Eye (tissue), 1 donor: ENCODE measurements at regions not wholly inside any gene's neighbourhood (a gene's known extent, or its start where the extent isn't known, plus 50 kb on each side); places are given as distances from the start of the nearest gene placed in this dataset.
"Not testable (repeated sequence)": the region's sequence is repeated elsewhere in the genome, so short reads cannot be mapped to it uniquely, and the experiment has no call there.

Experiments used
- DNase-seq: peaks from one replicate; pipeline ENCODE4 v3.0.0-alpha.2; 2015

DNA sequence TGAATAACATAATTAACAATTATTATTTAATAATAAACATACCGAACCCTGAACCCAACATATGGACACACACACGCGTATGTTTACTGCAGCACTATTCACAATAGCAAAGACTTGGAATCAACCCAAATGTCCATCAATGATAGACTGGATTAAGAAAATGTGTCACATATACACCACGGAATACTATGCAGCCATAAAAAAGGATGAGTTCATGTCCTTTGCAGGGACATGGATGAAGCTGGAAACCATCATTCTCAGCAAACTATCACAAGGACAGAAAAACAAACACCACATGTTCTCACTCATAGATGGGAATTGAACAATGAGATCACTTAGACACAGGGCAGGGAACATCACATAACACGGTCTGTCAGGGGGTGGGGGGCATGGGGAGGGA, 333.5 kb downstream of the KIF20B start:
- not testable (repeated sequence) for DNase-seq

DNA sequence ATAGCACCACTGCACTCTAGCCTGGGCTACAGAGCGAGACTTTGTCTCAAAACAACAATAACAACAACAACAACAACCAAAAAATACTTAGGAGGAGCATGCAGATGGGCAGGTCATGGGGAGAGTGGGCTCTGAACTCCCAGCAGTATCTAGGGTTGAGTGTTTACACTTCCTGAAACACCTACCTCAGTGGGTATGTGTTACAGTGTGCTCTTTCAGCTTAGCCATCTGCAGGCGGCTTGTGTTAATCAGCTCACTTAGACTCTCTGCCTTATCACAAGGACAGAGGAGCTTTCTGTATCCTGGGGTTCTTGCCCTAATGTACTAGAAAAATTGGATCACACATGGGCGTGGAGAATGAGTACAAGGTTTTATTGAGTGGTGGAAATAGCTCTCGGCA, 340.2 kb downstream of the KIF20B start:
- no peak for DNase-seq

DNA sequence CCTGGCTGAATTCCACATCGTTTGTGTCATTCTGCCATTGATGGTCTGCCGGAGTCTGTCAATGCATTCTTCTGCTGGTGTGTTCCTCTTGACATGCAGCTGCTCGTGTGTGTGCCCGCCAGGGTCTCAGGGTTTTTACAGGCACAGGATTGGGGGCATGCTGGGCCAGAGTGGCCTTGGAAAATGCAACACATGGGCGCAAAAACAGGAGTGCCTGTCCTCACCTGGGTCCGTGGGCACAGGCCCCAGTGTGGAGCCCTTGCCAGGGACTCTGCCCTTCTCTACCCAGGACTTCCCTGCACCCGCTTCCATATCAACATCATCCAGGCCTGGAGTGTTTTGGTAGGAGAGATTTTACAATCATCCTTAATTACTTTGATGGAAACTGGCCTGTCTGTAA, 340.7 kb downstream of the KIF20B start:
- no peak for DNase-seq

DNA sequence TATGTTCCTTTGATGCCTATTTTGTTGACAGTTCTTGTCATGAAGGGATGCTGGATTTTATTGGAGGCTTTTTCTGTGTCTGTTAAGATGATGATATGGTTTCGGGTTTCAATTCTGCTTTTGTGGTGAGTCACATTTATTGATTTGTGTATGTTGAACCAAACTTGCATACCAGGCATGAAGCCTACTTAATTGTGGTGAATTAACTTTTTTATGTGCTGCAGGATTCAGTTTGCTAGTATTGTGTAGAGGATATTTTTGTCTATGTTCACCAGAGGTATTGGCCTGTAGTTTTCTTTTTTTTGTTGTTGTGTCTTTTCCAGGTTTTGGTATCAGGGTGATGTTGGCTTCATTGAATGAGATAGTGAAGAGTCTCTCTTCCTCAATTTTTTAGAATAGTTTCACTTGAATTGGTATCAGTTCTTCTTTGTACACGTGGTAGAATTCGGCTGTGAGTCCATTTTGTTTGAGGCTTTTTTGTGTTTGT, 345.9 kb downstream of the KIF20B start:
- DNase-seq, result no peak

DNA sequence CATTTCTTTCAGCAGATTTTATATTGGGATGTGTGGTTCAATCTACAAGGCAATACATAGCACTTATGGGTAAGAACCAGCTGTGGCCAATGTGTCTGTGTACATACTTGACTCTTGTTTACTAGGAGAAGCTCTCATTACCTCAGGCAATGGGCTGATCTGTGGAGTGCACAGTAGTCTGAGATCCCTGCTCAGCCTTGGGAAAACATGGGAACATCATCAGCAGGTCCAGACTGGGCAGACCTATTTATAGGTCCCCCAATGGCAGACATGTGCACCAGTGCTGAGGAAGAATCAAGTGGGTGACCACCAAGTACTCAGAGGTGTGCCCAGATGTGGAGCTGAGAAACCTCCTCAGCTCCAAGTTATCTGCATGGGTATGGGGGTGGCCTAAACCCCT, 349.7 kb downstream of the KIF20B start:
- no peak for DNase-seq

DNA sequence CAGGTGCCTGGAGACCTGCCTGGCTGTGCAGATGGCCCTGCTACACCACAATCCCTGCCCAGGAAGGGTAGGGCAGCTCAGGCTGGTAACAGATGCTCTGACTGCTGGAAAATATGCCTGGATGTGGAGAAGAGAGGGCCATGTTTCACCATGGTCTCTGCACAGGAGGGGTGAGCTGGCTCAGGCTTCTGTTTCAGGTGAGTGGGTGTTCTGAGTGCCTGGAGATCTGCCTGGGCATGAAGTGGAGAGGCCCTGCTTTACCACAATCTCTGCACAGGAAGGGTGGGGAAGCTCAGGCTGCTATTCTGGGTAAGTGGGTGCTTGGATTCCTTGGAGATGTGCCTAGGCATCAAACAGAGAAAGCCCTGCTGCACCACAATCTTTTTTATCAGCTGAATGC, 350.1 kb downstream of the KIF20B start:
- no peak for DNase-seq

DNA sequence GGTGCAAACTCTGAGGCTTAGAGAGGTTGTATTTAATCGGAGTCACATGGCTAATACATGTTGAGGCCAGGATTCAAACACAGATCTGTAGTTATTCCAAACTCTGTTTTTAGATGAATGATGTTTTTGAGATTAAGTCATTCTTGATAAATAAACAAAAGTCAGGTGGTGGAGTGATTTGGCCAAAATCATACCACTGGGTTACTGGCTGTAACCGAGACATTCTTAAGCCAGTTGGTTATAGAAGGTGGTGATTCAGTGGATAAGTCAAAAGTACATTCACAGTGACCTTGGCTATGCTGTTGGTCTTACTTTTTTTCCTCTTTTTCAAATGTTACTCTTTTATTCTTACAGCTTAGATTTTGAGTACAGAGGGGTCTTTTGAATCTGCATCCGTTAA, 361.4 kb downstream of the KIF20B start:
- no peak for DNase-seq

DNA sequence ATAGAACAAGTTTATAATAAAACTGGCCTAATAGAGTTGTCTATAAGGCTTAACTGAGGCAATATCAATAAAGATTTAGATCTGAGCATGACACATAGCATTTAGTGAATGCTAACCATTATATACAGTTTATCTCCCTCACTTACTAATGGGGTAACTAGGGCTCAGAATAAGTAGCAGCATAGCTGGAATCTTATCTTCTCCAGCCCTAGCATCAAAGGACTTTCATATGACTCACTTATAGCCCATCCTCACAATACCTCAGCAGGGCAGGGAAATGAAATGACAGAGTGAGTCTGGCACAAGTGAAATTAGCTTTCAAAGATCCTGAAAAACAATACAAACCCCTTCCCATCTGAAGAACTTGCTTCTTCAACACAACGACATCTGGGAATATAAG, 362.9 kb downstream of the KIF20B start:
- DNase-seq, result no peak

DNA sequence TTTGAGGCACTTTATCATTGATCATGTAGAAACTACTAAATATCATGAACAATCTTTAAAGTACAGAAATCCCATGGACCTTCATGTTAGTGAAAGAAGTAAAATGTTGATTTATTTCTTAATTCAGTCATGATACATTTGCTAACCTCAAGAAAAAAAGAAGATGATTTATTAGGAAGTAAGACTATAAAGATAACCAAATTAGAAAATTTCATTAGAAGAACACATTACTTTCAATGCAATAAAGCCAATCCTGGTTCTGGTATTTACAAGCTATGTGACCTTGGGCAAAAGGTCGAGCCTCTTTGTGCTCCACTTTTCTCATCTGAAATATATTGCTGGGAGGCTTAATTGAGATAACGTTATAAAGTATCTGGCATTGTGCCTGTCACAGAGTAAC, 365.0 kb downstream of the KIF20B start:
- DNase-seq, result no peak

DNA sequence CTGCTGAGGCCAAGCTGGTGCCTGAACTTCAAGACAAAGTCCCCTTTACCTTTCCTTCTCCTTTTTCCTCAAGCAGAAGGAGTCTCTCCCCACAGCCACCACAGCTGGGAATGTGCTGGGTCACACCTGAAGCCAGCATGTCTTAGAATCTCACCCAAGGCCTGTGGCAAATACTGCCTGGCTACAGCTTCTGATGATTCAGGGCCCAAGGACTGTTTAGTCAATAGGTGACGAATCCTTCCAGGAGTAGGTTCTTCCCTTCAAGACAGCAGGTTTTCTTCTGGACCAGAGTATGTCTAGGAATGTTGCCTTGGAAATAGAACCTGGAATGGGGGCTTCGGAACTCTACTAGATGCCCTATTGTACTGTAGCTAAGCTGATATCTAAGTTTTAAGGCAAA, 374.6 kb downstream of the KIF20B start:
- no peak for DNase-seq

DNA sequence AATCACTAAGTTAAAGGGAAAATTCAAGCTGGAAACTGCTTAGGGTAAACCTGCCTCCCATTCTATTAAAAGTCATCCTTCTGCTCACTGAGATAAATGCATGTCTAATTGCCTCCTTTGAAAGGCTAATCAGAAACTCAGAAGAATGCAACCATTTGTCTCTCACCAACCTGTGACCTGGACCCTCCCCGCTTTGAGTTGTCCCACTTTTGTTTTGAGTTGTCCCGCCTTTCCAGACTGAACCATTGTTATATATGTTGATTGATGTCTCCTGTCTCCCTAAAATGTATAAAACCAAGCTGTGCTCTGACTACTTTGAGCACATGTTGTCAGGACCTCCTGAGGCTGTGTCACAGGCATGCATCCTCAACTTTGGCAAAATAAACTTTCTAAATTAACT, 378.4 kb downstream of the KIF20B start:
- DNase-seq, result no peak

DNA sequence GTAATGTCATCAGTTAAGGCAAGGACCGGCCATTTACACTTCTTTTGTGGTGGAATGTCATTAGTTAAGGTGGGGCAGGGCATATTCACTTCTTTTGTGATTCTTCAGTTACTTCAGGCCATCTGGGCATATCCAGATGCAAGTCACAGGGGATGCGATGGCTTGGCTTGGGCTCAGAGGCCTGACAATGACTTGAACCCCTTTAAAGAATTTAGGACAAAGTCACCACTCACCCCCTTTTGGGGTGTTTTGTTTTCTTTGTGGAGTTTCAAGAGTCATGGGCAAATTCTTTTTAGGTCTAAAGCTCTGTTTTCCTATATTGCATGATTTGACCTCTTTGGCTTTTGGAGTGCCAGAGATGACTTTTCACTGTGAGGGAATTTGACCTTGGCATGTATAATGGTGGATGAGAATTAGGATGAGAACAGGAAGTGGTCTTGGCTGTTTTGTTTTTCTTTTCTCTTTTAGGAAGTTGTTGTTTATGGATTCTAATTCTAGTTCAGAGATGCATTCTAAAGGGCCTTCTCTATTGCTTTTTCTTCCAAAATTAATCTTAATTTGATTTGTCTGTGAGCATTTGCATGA, 385.3 kb downstream of the KIF20B start:
- not testable (repeated sequence) for DNase-seq

DNA sequence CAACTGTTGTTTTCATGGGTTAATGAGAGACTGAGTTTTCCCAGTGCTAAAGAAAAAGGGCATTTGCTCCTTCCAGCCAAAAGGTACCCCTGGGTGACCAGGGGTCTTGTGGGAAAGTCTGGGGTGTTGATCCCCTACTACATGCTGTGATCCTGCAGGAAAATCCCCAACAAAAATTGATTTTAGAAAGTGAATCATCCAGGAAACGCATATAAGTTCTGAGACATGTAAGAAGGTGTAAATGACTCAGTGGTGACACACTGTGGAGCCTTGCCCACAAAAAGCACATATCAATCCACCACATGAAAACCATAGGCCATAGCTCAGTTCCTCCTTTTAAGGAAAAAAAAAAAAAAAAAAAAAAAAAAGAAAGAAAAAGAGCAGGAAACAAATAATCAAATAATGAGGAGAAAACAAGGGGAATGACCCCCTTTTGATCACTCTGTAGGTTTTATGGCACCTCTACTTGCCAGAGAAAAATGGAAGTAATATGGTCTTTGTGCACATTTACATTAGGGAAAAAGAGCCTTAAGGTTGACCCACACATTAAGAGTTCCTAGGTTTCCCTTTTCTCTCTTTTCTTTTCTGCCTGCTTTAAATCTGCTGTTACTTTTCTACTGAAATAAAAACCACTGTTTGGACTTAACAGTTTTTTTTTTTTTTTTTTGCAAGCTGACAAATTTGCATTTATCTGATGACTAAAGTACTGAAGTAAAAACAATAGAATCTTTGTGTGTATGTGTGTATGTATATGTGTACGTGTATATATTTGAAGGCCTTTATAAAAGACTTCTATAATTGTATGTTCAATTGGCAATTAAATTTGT, 386.0 kb downstream of the KIF20B start:
- no peak for DNase-seq

DNA sequence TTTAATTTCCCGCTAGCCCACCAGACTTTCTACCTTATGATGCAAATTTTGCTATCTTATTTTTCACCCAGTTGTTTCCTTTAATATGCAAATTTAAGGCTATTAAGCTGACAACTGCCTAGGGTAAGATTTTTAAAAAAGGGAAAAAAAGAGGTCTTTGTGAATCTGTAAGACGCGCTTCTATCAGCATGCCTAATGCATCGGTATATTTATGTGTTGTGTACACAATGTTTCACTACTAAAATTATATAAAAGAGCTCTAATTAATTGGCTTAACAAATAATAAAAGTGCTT, 386.6 kb downstream of the KIF20B start:
- no peak for DNase-seq

DNA sequence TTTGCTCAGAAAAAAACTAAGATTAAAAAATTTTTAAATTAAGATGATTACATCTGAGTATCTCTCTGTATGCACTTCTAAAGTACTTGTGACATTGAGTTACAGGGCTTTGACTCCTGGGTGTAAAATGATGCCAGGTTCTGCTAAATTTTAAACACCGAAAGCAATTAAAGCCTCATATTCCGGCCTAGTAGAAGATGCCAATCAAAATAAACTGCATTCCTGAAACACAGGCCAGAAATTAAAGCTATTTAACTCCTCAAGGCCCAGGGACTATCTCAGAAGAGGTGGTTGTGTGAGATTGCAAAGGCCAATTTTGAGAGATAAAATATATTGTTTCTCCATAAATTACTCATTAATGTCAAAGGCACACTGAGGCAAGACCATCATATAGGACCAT, 388.3 kb downstream of the KIF20B start:
- no peak for DNase-seq

DNA sequence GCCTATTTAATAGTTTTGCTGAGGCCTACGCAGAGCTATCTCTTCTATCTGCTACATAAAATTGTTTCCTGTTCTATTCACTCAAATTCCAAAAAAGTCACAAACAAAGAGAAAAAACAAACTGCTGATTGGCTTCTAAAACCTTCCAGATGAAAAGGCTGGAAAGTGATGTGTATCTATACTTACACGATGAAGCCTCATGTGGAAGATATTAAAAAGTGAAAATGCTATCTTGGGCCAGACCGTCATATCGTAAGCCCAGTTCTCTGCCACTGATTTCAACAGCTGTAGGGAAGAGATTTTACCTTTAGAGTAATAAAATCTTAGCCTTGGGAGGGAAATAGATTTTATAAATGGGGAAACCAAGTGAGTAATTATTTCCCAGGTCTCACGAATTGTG, 394.8 kb downstream of the KIF20B start:
- peak; percentile 8 for DNase-seq

DNA sequence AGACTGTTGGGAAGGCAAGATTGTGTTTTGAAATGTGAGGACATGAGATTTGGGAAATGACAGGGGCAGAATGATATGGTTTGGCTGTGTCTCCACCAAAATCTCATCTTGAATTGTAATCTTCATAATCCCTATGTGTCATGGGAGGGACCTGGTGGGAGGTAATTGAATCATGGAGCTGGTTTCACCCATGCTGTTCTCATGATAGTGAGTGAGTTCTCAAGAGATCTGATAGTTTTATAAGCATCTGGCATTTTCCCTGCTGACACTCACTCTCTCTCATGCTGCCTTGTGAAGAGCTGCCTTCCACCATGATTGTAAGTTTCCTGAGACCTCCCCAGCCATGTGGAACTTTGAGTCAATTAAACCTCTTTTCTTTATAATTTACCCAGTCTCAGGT, 406.2 kb downstream of the KIF20B start:
- not testable (repeated sequence) for DNase-seq

DNA sequence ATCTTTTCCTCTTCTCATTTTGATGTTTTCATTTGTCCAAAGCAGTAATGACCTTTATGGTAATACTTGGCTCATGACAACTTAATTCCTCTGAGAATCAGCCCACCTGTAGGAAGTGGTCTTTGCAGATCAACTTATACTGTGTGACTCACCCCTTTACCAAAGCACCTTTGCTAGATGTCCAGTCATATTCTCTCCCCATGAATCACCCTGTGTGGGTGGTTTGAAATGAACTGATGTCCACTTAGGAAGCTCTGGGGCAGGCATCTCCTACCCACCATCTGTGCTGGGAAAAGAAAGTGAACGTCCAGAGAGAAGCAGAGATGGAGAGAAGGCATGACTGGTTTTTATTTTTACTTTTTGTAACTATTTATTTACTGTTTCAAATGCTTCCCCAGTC, 410.3 kb downstream of the KIF20B start:
- DNase-seq, result no peak

DNA sequence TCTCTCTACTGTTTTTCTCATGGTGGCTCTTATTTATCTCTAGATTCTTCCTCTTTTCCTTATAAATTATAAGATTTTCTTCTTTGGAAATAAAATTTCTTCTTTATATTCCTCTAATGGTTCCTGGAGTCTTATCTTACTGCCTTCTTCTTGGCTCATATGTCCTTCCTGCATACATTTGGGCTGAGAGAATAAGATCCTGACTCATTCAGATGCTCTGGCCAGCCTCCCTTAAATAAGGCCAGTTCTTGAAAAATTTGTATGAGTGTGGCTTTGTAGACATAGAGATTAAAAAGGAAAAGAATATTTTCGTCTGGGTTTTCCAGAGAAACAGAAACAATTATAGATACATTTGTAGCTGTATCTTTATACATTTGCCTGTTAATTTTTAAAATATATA, 411.3 kb downstream of the KIF20B start:
- no peak for DNase-seq

DNA sequence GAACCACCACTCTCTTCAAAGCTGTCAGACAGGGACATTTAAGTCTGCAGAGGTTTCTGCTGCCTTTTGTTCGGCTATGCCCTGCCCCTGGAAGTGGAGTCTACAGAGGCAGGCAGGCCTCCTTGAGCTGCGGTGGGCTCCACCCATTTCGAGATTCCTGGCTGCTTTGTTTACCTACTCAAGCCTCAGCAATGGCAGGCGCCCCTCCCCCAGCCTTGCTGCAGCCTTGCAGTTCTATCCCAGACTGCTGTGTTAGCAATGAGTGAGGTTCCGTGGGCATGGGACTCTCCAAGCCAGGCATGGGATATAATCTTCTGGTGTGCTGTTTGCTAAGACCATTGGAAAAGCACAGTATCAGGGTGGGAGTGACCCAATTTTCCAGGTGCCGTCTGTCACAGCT, 417.2 kb downstream of the KIF20B start:
- not testable (repeated sequence) for DNase-seq

DNA sequence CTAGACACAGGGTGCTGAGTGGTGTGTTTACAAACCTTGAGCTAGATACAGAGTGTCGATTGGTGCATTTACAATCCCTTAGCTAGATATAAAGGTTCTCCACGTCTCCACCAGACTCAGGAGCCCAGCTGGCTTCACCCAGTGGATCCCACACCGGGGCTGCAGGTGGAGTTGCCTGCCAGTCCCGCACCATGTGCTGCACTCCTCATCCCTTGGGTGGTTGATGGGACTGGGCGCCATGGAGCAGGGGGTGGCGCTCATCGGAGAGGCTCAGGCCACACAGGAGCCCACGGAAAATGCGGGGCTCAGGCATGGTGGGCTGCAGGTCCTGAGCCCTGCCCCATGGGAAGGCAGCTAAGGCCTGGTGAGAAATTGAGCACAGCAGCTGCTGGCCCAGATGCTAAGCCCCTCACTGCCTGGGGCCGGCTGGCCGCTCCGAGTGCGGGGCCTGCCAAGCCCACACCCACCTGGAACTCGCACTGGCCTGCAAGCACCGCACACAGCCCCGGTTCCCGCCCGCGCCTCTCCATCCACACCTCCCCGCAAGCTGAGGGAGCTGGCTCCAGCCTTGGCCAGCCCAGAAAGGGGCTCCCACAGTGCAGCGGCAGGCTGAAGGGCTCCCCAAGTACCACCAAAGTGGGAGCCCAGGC, 418.4 kb downstream of the KIF20B start:
- not testable (repeated sequence) for DNase-seq

DNA sequence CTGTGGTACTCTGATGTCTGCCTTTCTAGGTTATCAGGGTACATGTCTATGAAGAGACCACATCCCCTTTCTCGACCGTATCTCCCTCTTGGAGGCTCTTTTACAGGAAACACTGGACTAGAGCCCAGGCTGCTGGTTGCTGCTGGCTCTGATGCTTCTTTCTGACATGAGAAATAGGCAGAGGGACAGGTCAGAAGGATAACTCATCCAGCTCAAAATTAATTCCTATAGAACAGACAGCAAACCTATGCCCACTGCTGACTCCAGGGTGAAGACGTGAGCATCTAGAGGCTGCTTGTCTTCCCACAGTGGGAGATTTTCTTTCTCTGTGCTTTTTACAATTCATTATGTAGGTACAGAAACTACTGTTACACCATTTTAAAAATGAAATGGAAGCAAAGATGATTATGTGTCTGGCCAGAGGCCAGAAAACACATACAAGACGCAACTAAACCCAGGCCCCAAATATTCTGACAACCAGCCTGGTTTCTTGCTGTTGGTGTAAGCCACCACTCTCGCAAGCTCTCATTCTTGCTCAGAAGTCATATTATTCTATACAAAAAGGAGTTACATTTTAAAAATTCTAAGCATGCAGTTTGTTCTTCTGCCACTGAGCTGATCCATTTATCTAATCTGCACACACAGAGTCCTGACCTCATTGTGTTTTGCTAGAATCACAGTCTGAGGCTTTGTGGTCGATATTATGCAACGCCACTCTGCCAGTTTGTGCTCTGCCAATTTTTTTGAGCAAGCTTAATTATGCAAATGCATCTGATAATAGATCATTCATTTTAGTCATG, 424.3 kb downstream of the KIF20B start:
- peak; percentile 24 for DNase-seq

DNA sequence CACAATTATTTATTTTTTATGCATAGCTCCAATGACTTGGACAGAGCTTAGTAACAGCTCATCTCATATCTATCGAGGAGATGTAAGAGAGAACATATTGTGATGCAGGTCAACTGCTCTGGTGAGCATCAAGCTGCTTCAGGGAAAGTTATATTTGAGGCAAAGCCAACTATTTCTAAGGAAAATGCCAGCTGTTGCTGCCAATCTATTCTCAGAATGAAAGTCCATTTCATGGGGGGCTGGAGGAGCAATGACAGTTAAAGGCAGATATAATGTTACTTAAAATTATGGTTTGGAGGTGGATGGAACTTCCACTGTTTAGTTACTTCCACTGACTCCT, 424.8 kb downstream of the KIF20B start:
- no peak for DNase-seq
